ENCODE measurements at regions not wholly inside any gene's neighbourhood (a gene's known extent, or its start where the extent isn't known, plus 50 kb on each side); places are given as distances from the start of the nearest gene placed in this dataset.

- TF ChIP-seq YY1 (IDR thresholded peaks at IDR 0.05; ENCODE audit: low read depth, low read length) (no peak), TEAD4 (IDR thresholded peaks at IDR 0.05; ENCODE audit: low read depth, low read length) (no peak)
These were observed 393.9 kb upstream of the C9orf72 start (continued) for GRCh38 chr9:27967210-27967609.
